PC-3 (cell line): ENCODE measurements at regions not wholly inside any gene's neighbourhood (a gene's known extent, or its start where the extent isn't known, plus 50 kb on each side); places are given as distances from the start of the nearest gene placed in this dataset.

ENCODE experiments used
- CTCF ChIP-seq: fragments of 300-600 bp; sonication (generic); conservative IDR thresholded peaks from 2 replicates; pipeline ENCODE4 v1.5.1; 2017; ENCODE audit warnings: antibody characterized with exemption, low read depth, mild to moderate bottlenecking, low read length
- EZH2 ChIP-seq: fragments of 300-600 bp; sonication (generic); IDR thresholded peaks from one replicate; pipeline ENCODE4 v1.6.1; 2017; ENCODE audit warnings: antibody characterized with exemption, mild to moderate bottlenecking, low read length; ENCODE audit not compliant: unreplicated experiment
- EZH2phosphoT487 ChIP-seq: fragments of 300-600 bp; sonication (generic); IDR thresholded peaks from 2 replicates; pipeline ENCODE4 v1.6.1; 2018; ENCODE audit warnings: mild to moderate bottlenecking, antibody characterized with exemption, low read length, borderline replicate concordance

GRCh38 chr7:52586704-52587103, 448.7 kb upstream of the POM121L12 start:
- TF ChIP-seq CTCF (no peak), EZH2 (no peak), EZH2phosphoT487 (no peak)
